ENCODE measurements at regions not wholly inside any gene's neighbourhood (a gene's known extent, or its start where the extent isn't known, plus 50 kb on each side); places are given as distances from the start of the nearest gene placed in this dataset.
"Not testable (repeated sequence)": the region's sequence is repeated elsewhere in the genome, so short reads cannot be mapped to it uniquely, and the experiment has no call there.

DNA sequence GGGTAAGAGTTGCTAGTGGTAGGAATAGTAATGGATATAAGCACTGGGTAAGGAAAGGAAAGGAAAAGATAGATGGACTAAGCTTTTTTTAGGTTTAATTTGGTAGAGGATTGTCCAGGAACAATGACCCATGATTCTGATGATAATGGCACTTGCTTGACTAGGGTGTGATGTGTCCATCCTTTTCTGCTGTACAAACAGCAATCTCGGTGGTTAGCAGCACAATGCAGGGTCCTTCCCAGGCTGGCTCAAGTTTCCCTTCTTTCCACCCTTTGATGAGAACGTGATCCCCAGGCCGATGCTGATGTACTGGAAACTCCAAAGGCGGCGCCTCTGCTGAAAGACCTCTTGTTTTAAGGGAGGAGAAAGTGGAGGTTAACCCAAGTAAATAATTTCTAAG is 105.3 kb downstream of the TMEM167A start:
- DNase-seq, result no peak

DNA sequence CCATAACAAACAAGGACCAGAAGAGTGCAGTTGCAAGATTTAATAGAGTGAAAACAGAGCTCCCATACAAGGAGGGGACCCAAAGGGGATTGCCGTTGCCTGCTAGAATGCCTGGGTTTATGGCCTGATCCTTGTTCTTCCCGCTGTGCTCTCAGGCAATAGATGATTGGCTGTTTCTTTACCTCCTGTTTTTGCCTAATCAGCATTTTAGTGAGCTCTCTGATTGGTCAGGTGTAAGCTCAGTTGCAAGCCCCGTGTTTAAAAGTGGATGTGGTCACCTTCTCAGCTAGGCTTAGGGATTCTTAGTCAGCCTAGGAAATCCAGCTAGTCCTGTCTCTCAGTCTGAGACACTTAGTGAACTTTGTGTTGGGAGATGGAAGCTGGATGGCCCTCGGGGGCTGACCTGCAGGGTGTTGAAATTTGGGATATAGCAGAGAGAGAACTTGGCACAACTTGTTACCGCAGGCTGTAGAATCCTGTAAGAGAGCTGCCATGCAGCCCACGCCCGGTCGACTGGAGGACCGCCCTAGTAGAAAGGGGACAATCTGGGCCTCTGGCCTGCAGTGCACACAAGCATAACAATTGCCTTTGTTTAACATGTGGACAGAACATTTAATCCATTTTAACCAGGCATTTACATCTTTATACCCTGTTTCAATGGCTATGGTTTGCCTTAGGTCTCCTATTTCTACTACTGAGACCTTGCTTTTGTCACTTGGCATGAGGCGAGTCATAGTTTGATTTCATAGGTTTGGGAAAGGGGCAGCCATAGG is 106.0 kb downstream of the TMEM167A start:
- DNase-seq; H3K4me3 ChIP-seq; intact Hi-C loops (cut with DNase I; ENCODE audit: low total_unique reads): not testable (repeated sequence)

More for the DNA sequence above, 105.3 kb downstream of the TMEM167A start:
- H3K9me3 ChIP-seq, result no peaks in the 10 kb centered on the region
- no peaks in the 10 kb centered on the region for H3K4me1 ChIP-seq
- H3K27ac ChIP-seq, result no peak overlapping the region
- no peaks in the 10 kb centered on the region for H3K36me3 ChIP-seq
- H3K27me3 ChIP-seq, result no peaks in the 10 kb centered on the region
- TF ChIP-seq, protein P1, sequence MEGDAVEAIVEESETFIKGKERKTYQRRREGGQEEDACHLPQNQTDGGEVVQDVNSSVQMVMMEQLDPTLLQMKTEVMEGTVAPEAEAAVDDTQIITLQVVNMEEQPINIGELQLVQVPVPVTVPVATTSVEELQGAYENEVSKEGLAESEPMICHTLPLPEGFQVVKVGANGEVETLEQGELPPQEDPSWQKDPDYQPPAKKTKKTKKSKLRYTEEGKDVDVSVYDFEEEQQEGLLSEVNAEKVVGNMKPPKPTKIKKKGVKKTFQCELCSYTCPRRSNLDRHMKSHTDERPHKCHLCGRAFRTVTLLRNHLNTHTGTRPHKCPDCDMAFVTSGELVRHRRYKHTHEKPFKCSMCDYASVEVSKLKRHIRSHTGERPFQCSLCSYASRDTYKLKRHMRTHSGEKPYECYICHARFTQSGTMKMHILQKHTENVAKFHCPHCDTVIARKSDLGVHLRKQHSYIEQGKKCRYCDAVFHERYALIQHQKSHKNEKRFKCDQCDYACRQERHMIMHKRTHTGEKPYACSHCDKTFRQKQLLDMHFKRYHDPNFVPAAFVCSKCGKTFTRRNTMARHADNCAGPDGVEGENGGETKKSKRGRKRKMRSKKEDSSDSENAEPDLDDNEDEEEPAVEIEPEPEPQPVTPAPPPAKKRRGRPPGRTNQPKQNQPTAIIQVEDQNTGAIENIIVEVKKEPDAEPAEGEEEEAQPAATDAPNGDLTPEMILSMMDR (IDR thresholded peaks at IDR 0.05), result no peak
- intact Hi-C loops (cut with DNase I; ENCODE audit: low total_unique reads), result no loop called here
- no peak overlapping the region for H3K4me3 ChIP-seq

DNA sequence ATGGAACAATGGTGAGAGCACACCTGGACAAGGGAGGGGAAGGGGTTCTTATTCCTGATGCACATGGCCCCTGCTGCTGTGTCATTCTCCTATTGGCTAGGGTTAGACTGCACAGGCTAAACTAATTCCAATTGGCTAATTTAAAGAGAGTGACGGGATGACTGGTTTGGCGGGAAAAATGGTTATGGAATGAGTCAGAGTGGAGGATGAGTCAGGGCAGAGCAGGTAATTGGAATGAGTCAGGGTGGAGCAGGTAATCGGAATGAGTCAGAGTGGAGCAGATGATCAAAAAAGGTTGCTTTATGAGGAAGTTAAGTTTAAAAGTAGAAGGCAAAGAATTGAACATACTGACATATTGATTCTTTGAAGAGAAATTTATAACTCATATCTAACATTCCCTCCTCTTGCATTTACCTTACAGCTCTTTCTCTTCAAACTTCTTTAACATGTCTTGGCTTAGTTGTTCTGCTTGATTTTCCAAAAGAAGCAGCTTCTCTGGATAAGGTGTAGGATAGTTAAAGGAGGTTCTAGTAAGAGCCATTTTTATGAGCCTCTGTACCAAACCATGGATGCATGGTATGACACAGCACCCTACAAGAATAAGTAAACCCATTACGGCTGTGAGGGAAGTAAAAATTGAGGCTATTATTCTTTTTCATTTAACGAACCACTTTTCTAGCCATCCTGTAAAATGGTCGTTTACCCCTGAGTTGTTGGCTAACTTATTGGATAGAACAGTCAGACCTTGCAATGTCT is 107.8 kb downstream of the TMEM167A start:
- H3K36me3 ChIP-seq; H3K27ac ChIP-seq; H3K4me1 ChIP-seq; H3K27me3 ChIP-seq; DNase-seq; H3K4me3 ChIP-seq; H3K9me3 ChIP-seq; intact Hi-C loops (cut with DNase I; ENCODE audit: low total_unique reads): not testable (repeated sequence)

More for the DNA sequence above, 106.0 kb downstream of the TMEM167A start:
- H3K36me3 ChIP-seq, H3K4me1 ChIP-seq, H3K27me3 ChIP-seq, H3K27ac ChIP-seq, H3K9me3 ChIP-seq: not testable (repeated sequence)

DNA sequence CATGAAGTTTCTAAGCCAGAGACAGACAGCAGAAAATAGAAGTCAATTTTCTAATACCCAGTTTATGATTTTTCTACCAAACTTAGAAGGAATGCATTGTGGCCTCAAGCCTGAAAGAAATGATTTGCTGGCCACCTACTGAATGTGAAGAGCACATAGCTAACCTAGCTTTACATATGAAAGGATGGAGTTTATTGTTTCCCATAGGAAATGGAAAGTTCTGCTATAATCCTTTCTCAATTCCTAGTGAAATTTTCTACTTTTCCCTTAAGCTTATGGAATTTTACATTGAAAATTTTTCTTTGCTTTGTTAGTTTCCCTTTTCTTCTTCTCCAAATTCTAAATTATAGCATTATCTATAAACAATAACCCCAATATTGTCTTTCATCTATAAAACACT is 110.1 kb downstream of the TMEM167A start:
- TF ChIP-seq POLR2A (IDR thresholded peaks at IDR 0.05), result no peak
- TF ChIP-seq, protein P1 (IDR thresholded peaks at IDR 0.05), result no peak
- Histone ChIP-seq H3K9me3 (no peaks in the 10 kb centered on the region), H3K4me1 (no peaks in the 10 kb centered on the region), H3K27me3 (no peaks in the 10 kb centered on the region), H3K36me3 (no peaks in the 10 kb centered on the region), H3K27ac (no peak overlapping the region), H3K4me3 (no peak overlapping the region)
- intact Hi-C loops (cut with DNase I; ENCODE audit: low total_unique reads), result no loop called here
- no peak for DNase-seq

DNA sequence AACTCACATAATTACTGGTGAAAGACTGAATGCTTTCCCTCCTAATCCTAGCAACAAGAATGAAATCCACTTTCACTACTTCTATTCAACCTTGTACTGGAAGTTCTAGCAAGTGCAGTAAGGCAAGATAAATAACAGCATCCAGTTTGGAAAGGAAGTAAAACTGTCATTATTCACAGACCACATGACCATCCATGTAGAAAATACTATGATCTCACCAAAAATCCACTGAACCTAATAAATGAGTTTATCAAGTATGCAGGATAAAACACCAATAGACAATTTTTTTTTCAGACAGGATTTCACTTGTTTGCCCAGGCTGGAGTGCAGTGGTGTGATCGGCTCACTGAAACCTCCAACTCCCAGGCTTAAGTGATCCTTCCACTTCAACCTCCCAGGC is 117.7 kb downstream of the TMEM167A start:
- Histone ChIP-seq H3K4me1 (no peaks in the 10 kb centered on the region), H3K27ac (no peak overlapping the region), H3K27me3 (no peaks in the 10 kb centered on the region), H3K4me3 (no peak overlapping the region), H3K36me3 (no peaks in the 10 kb centered on the region), H3K9me3 (no peaks in the 10 kb centered on the region)
- DNase-seq, result no peak
- TF ChIP-seq, protein P1 (IDR thresholded peaks at IDR 0.05), result no peak
- no peak for TF ChIP-seq POLR2A (IDR thresholded peaks at IDR 0.05)
- intact Hi-C loops (cut with DNase I; ENCODE audit: low total_unique reads), result no loop called here

DNA sequence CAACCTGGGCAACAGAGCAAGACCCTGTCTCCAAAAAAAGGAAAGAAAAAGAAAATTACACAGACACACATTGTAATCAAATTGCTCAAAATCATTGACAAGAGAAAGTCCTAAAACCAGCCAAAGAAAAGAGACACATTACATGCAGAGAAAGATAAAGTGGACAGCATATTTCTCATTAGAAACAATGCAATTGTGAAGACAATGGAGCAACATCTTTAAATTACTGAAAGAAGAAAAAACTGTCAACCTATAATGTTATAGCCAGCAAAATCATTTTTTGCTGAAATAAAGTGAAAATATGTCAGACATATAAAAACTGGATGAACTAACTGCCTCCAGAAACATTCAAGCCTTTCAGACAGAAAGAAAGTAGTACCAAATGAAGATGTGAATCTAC is 120.6 kb downstream of the TMEM167A start:
- Histone ChIP-seq H3K4me1 (no peaks in the 10 kb centered on the region), H3K36me3 (no peaks in the 10 kb centered on the region), H3K9me3 (no peaks in the 10 kb centered on the region), H3K4me3 (no peak overlapping the region), H3K27me3 (no peaks in the 10 kb centered on the region), H3K27ac (no peak overlapping the region)
- intact Hi-C loops (cut with DNase I; ENCODE audit: low total_unique reads), result no loop called here
- no peak for DNase-seq
- no peak for TF ChIP-seq POLR2A (IDR thresholded peaks at IDR 0.05)
- TF ChIP-seq, protein P1 (IDR thresholded peaks at IDR 0.05), result no peak

Measured in uterus (tissue), 3 donors.